Ovary (tissue), 3 donors: ENCODE measurements at regions not wholly inside any gene's neighbourhood (a gene's known extent, or its start where the extent isn't known, plus 50 kb on each side); places are given as distances from the start of the nearest gene placed in this dataset.

ENCODE experiments used
- POLR2A ChIP-seq: fragments of 450-650 bp; IDR thresholded peaks from one replicate; pipeline ENCODE4 v1.6.1; 2017; ENCODE audit warnings: antibody characterized with exemption, mild to moderate bottlenecking, moderate library complexity
- TF ChIP-seq, protein P1 (sequence below), 3 donors: fragments of 450-650 bp in 2 of 3; fragments of 200-600 bp in 1 of 3; IDR thresholded peaks; one replicate each; pipeline versions ENCODE4 v1.5.1 to v1.8.0; 2016 to 2022; ENCODE audit warnings: antibody characterized with exemption in 3 of 3, mild to moderate bottlenecking in 1 of 3
- donor health status: DM: no; HTN: no; CAD: no.

DNA sequence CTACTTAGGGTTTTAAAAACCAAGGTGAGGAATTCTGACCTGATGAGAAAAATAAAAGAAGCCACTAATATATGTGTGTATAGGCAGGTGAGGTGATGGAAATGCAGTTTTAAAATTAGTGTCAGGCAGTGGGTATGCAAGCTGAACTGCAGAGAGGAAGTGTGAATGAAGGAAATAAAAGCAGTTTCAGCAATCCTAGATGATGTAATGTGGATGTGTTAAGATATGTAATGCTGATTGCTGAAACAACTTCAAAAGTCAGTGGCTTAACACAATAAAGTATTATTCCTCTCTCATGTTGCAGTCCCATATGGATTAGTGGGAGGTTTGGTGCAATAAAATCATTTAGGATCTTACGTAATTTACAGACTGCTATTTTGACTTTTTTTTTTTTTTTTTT is 119.9 kb upstream of the ASCC3 start:
- no peak for TF ChIP-seq POLR2A
- TF ChIP-seq, protein P1, sequence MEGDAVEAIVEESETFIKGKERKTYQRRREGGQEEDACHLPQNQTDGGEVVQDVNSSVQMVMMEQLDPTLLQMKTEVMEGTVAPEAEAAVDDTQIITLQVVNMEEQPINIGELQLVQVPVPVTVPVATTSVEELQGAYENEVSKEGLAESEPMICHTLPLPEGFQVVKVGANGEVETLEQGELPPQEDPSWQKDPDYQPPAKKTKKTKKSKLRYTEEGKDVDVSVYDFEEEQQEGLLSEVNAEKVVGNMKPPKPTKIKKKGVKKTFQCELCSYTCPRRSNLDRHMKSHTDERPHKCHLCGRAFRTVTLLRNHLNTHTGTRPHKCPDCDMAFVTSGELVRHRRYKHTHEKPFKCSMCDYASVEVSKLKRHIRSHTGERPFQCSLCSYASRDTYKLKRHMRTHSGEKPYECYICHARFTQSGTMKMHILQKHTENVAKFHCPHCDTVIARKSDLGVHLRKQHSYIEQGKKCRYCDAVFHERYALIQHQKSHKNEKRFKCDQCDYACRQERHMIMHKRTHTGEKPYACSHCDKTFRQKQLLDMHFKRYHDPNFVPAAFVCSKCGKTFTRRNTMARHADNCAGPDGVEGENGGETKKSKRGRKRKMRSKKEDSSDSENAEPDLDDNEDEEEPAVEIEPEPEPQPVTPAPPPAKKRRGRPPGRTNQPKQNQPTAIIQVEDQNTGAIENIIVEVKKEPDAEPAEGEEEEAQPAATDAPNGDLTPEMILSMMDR (IDR thresholded peaks at IDR 0.05) = no peak
